WI38 (cell line): ENCODE measurements at regions not wholly inside any gene's neighbourhood (a gene's known extent, or its start where the extent isn't known, plus 50 kb on each side); places are given as distances from the start of the nearest gene placed in this dataset.
"Not testable (repeated sequence)": the region's sequence is repeated elsewhere in the genome, so short reads cannot be mapped to it uniquely, and the experiment has no call there.

Experiments
- H3K4me3 ChIP-seq: 2 replicates; pipeline ENCODE4 v1.5.1; 2011; ENCODE audit warnings: low read depth, mild to moderate bottlenecking, control low read depth, low read length
- CTCF ChIP-seq: IDR thresholded peaks from 2 replicates; pipeline ENCODE4 v1.5.1; 2012; ENCODE audit warnings: low read depth, mild to moderate bottlenecking, control low read depth, low read length

- TF ChIP-seq CTCF = no peak
- no peak overlapping the region for H3K4me3 ChIP-seq
Measured at GRCh38 chr4:137853424-137853823, 321.1 kb upstream of the PCDH18 start.

GRCh38 chr4:137852326-137852725 is 320.0 kb upstream of the PCDH18 start:
- no peak overlapping the region for H3K4me3 ChIP-seq
- no peak for TF ChIP-seq CTCF

GRCh38 chr4:137851435-137851834 is 319.1 kb upstream of the PCDH18 start:
- no peak overlapping the region for H3K4me3 ChIP-seq
- TF ChIP-seq CTCF = no peak

- H3K4me3 ChIP-seq = not testable (repeated sequence)
Measured at GRCh38 chr4:137827945-137828344, 295.7 kb upstream of the PCDH18 start.

- no peak for TF ChIP-seq CTCF
- no peak overlapping the region for H3K4me3 ChIP-seq
Measured at GRCh38 chr4:137825505-137825904, 293.2 kb upstream of the PCDH18 start.

- H3K4me3 ChIP-seq = no peak overlapping the region
- no peak for TF ChIP-seq CTCF
Measured at GRCh38 chr4:137823007-137823406, 290.7 kb upstream of the PCDH18 start.

- peak; percentile 39; the same call in 1 of the 2 replicates for TF ChIP-seq CTCF
Measured at GRCh38 chr4:137819964-137820383, 287.7 kb upstream of the PCDH18 start.

GRCh38 chr4:137812258-137812657 is 280.0 kb upstream of the PCDH18 start:
- TF ChIP-seq CTCF = no peak
- no peak overlapping the region for H3K4me3 ChIP-seq

More at GRCh38 chr4:137819964-137820383, 287.7 kb upstream of the PCDH18 start:
- no peak overlapping the region for H3K4me3 ChIP-seq
